ENCODE measurements at regions not wholly inside any gene's neighbourhood (a gene's known extent, or its start where the extent isn't known, plus 50 kb on each side); places are given as distances from the start of the nearest gene placed in this dataset.

DNA sequence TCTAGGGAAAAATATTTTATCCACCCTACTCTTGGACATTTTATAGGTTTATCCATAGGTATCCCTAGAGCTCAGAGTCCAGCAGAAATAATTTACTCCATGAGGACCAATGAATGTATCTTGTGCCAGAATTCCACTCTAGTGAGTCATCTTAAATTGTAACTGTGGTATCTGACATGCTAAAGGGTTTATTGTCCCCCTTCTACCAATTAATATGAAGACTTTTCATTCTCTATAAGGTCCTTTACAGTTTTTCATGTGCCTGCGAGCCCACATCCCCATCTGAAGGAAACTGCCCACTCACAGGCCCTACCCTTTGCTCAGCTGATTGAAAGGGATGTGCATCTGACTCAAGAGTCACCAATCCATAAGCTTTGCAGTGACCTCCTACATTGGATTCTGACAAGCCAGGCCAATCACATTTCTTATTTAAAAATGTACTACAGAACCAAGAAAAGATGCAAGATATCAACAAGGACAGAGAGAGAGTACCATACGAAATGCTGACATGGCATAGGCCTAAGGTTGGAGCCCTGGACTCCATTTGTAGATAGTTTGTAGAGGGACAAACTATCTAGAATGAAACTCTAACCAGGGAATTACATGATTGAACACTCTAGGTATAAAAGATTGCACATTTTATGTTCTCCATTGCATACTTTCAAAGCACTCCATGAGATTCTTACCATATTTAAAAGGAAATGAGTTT lies 93.4 kb upstream of the DEFB112 start:
- no peaks in the 10 kb centered on the region for H3K27me3 ChIP-seq (ENCODE audit: control insufficient read depth, insufficient read depth, low read length)
- H3K9me3 ChIP-seq (ENCODE audit: control insufficient read depth, insufficient read depth, low read length): no peaks in the 10 kb centered on the region
- H3K4me3 ChIP-seq (ENCODE audit: low read depth, low read length): no peak overlapping the region
- no peak overlapping the region for H3K27ac ChIP-seq (ENCODE audit: low read depth, low read length)
- no peaks in the 10 kb centered on the region for H3K36me3 ChIP-seq (ENCODE audit: control insufficient read depth, insufficient read depth, low read length)
- no peak overlapping the region for H3K9ac ChIP-seq (ENCODE audit: low read depth, low read length)
- H3K4me1 ChIP-seq (ENCODE audit: control insufficient read depth, insufficient read depth, low read length): no peaks in the 10 kb centered on the region

DNA sequence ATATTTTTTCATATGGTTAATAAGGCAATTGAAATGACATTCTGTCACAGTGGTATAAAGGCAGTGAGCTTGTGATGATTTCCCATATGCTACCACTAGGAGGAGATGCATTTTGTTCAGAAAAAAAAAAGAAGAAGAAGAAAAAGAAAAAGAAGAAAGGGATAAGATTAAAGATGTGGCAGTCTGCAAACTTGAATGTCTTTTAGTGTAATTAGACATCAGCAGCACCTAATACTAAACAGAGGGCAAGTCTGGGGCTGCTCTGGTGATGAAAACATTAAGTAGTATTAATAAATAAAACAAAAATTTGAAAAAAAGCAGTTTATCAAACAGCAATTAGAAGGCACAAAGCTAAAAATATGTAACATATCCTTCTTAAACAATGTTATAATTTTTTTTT lies 95.4 kb upstream of the DEFB112 start:
- H3K9me3 ChIP-seq (ENCODE audit: control insufficient read depth, insufficient read depth, low read length): no peaks in the 10 kb centered on the region
- no peak overlapping the region for H3K27ac ChIP-seq (ENCODE audit: low read depth, low read length)
- H3K4me3 ChIP-seq (ENCODE audit: low read depth, low read length): no peak overlapping the region
- no peaks in the 10 kb centered on the region for H3K36me3 ChIP-seq (ENCODE audit: control insufficient read depth, insufficient read depth, low read length)
- no peaks in the 10 kb centered on the region for H3K4me1 ChIP-seq (ENCODE audit: control insufficient read depth, insufficient read depth, low read length)
- no peak overlapping the region for H3K9ac ChIP-seq (ENCODE audit: low read depth, low read length)
- no peaks in the 10 kb centered on the region for H3K27me3 ChIP-seq (ENCODE audit: control insufficient read depth, insufficient read depth, low read length)

- Histone ChIP-seq H3K4me1 (ENCODE audit: control insufficient read depth, insufficient read depth, low read length) (no peaks in the 10 kb centered on the region), H3K27ac (ENCODE audit: low read depth, low read length) (no peak overlapping the region), H3K4me3 (ENCODE audit: low read depth, low read length) (no peak overlapping the region), H3K9me3 (ENCODE audit: control insufficient read depth, insufficient read depth, low read length) (no peaks in the 10 kb centered on the region), H3K27me3 (ENCODE audit: control insufficient read depth, insufficient read depth, low read length) (no peaks in the 10 kb centered on the region), H3K36me3 (ENCODE audit: control insufficient read depth, insufficient read depth, low read length) (no peaks in the 10 kb centered on the region), H3K9ac (ENCODE audit: low read depth, low read length) (no peak overlapping the region)
Measured at GRCh38 chr6:50147371-50147770, 97.6 kb upstream of the DEFB112 start.

DNA sequence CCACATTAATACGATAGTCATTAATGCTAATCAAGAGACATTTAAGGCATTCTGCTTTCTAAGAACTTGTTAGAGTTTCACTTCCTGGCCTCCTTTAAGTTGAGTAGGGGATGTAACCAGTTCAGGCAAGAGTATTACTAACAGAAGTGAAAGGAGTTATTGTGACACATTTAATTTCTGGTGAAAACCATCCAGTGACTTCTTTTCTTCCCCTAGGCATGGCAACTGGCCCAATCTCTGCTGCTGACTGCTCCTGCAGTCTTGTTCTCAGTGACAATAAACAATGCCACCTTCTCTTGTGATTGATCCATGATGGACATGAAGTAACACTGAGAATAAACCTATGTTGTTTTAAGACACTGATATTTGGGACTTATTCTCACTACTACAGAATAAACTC lies 130.9 kb upstream of the DEFB112 start:
- no peaks in the 10 kb centered on the region for H3K4me1 ChIP-seq (ENCODE audit: control insufficient read depth, insufficient read depth, low read length)
- H3K36me3 ChIP-seq (ENCODE audit: control insufficient read depth, insufficient read depth, low read length): no peaks in the 10 kb centered on the region
- no peaks in the 10 kb centered on the region for H3K27me3 ChIP-seq (ENCODE audit: control insufficient read depth, insufficient read depth, low read length)
- no peak overlapping the region for H3K9ac ChIP-seq (ENCODE audit: low read depth, low read length)
- no peak overlapping the region for H3K4me3 ChIP-seq (ENCODE audit: low read depth, low read length)
- H3K9me3 ChIP-seq (ENCODE audit: control insufficient read depth, insufficient read depth, low read length): no peaks in the 10 kb centered on the region
- no peak overlapping the region for H3K27ac ChIP-seq (ENCODE audit: low read depth, low read length)

- 0 out of 2 replicates have a peak, but pooled peaks cover 6% of the 10 kb centered on the region for H3K4me1 ChIP-seq (ENCODE audit: control insufficient read depth, insufficient read depth, low read length)
- no peak overlapping the region for H3K9ac ChIP-seq (ENCODE audit: low read depth, low read length)
- no peak overlapping the region for H3K4me3 ChIP-seq (ENCODE audit: low read depth, low read length)
- H3K36me3 ChIP-seq (ENCODE audit: control insufficient read depth, insufficient read depth, low read length): no peaks in the 10 kb centered on the region
- H3K9me3 ChIP-seq (ENCODE audit: control insufficient read depth, insufficient read depth, low read length): no peaks in the 10 kb centered on the region
- H3K27ac ChIP-seq (ENCODE audit: low read depth, low read length): no peak overlapping the region
- no peaks in the 10 kb centered on the region for H3K27me3 ChIP-seq (ENCODE audit: control insufficient read depth, insufficient read depth, low read length)
Measured at GRCh38 chr6:50185006-50185405, 135.3 kb upstream of the DEFB112 start.

DNA sequence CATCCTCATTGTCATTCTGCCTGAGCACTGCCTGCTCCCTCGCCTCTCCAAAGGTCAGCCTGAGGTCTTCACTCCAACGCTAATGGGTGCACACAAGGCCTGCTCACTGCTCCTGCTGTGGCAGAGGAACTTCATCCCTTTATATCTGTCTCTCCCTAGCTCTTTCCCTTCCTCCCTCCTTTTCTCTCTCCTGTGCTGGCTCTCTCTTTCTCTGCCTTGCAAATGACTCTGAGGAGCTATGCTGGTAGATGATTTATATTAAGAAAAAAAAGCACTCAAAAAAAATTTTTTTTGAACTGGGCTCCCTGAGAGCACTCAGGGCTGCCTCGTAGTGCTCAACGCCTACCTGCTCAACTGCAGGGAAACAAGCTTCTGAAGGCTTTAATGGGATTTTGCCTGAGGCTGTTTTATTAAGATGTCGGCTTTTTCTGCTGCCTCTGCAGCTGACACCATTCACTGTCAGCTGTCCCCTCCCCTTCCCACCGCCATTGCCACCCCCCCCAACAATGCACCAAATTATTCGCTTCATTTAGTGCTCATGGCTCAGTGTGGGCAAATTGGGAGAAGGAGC lies 137.7 kb upstream of the DEFB112 start:
- Histone ChIP-seq H3K27me3 (ENCODE audit: control insufficient read depth, insufficient read depth, low read length) (no peaks in the 10 kb centered on the region), H3K9ac (ENCODE audit: low read depth, low read length) (no peak overlapping the region), H3K4me1 (ENCODE audit: control insufficient read depth, insufficient read depth, low read length) (0 out of 2 replicates have a peak, but pooled peaks cover 6% of the 10 kb centered on the region), H3K36me3 (ENCODE audit: control insufficient read depth, insufficient read depth, low read length) (no peaks in the 10 kb centered on the region), H3K9me3 (ENCODE audit: control insufficient read depth, insufficient read depth, low read length) (no peaks in the 10 kb centered on the region), H3K27ac (ENCODE audit: low read depth, low read length) (no peak overlapping the region), H3K4me3 (ENCODE audit: low read depth, low read length) (no peak overlapping the region)

DNA sequence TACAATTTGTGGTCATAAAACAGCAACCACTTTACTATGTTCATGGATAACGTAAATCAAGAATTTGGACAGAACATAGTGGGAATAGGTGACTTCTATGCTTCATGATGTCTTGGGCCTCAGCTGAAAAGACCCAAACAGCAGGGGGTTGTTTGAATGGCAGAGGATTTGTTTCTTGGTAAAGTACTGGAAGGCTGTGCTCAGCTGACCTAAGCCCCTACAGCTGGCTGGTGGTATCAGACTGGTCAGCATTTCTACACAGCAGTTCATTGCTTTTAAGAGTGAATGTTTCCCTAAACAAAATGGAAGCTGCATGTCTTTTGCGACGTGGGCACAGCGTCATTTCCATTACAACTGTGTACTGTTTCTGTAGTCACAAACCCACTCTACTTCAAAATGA lies 148.5 kb upstream of the DEFB112 start:
- Histone ChIP-seq H3K9ac (ENCODE audit: low read depth, low read length) (no peak overlapping the region), H3K4me1 (ENCODE audit: control insufficient read depth, insufficient read depth, low read length) (peaks cover 20% of the 10 kb centered on the region), H3K36me3 (ENCODE audit: control insufficient read depth, insufficient read depth, low read length) (no peaks in the 10 kb centered on the region), H3K27ac (ENCODE audit: low read depth, low read length) (no peak overlapping the region), H3K4me3 (ENCODE audit: low read depth, low read length) (no peak overlapping the region), H3K27me3 (ENCODE audit: control insufficient read depth, insufficient read depth, low read length) (no peaks in the 10 kb centered on the region), H3K9me3 (ENCODE audit: control insufficient read depth, insufficient read depth, low read length) (no peaks in the 10 kb centered on the region)

GRCh38 chr6:50202766-50203165 lies 153.0 kb upstream of the DEFB112 start:
- Histone ChIP-seq H3K4me3 (ENCODE audit: low read depth, low read length) (no peak overlapping the region), H3K9ac (ENCODE audit: low read depth, low read length) (no peak overlapping the region), H3K27me3 (ENCODE audit: control insufficient read depth, insufficient read depth, low read length) (no peaks in the 10 kb centered on the region), H3K36me3 (ENCODE audit: control insufficient read depth, insufficient read depth, low read length) (no peaks in the 10 kb centered on the region), H3K4me1 (ENCODE audit: control insufficient read depth, insufficient read depth, low read length) (peaks cover 9% of the 10 kb centered on the region), H3K9me3 (ENCODE audit: control insufficient read depth, insufficient read depth, low read length) (no peaks in the 10 kb centered on the region), H3K27ac (ENCODE audit: low read depth, low read length) (no peak overlapping the region)

DNA sequence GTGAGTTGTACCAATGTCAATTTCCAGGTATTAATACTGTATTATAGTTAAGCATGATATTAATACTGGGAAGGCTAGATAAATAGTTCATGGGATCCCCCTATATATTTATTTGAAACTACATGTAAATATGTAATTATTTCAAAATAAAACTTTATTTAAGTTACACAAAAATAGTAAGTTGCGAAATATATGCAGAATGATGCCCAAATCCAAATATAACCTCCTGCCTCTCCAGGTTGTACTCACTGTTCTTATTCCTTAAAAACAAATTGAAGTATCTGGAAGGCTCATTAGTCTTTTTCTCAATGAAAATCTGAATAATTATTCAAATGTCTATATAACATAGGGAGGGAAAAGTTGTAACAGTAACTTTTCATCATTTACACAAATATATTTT lies 161.9 kb upstream of the DEFB112 start:
- Histone ChIP-seq H3K9ac (ENCODE audit: low read depth, low read length) (no peak overlapping the region), H3K9me3 (ENCODE audit: control insufficient read depth, insufficient read depth, low read length) (no peaks in the 10 kb centered on the region), H3K4me3 (ENCODE audit: low read depth, low read length) (no peak overlapping the region), H3K27me3 (ENCODE audit: control insufficient read depth, insufficient read depth, low read length) (no peaks in the 10 kb centered on the region), H3K36me3 (ENCODE audit: control insufficient read depth, insufficient read depth, low read length) (no peaks in the 10 kb centered on the region), H3K27ac (ENCODE audit: low read depth, low read length) (no peak overlapping the region), H3K4me1 (ENCODE audit: control insufficient read depth, insufficient read depth, low read length) (no peaks in the 10 kb centered on the region)

- Histone ChIP-seq H3K27ac (ENCODE audit: low read depth, low read length) (no peak overlapping the region), H3K4me1 (ENCODE audit: control insufficient read depth, insufficient read depth, low read length) (no peaks in the 10 kb centered on the region), H3K9ac (ENCODE audit: low read depth, low read length) (no peak overlapping the region), H3K9me3 (ENCODE audit: control insufficient read depth, insufficient read depth, low read length) (no peaks in the 10 kb centered on the region), H3K27me3 (ENCODE audit: control insufficient read depth, insufficient read depth, low read length) (no peaks in the 10 kb centered on the region), H3K36me3 (ENCODE audit: control insufficient read depth, insufficient read depth, low read length) (no peaks in the 10 kb centered on the region), H3K4me3 (ENCODE audit: low read depth, low read length) (no peak overlapping the region)
Measured at GRCh38 chr6:50213146-50213545, 163.4 kb upstream of the DEFB112 start.

DNA sequence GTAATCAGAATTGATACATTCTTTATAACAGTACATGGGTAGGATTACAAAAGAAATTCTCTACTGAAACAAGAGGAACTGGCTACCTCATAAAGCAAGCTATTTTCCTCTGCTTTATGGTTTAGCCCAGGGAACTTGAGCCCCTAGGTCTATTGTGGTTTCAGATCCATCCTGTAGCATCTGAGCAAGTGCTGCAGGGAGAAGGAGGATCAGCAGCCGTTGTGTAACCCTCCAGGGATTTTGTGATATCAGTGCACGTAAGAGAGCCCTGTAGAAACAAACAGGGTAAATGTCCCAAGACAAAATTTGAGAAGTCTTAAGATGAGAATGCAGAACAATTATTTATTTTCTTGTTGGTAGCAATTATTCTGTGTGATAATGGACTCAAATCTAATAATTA lies 165.2 kb upstream of the DEFB112 start:
- Histone ChIP-seq H3K36me3 (ENCODE audit: control insufficient read depth, insufficient read depth, low read length) (no peaks in the 10 kb centered on the region), H3K4me1 (ENCODE audit: control insufficient read depth, insufficient read depth, low read length) (no peaks in the 10 kb centered on the region), H3K27ac (ENCODE audit: low read depth, low read length) (no peak overlapping the region), H3K9me3 (ENCODE audit: control insufficient read depth, insufficient read depth, low read length) (no peaks in the 10 kb centered on the region), H3K27me3 (ENCODE audit: control insufficient read depth, insufficient read depth, low read length) (no peaks in the 10 kb centered on the region), H3K9ac (ENCODE audit: low read depth, low read length) (no peak overlapping the region), H3K4me3 (ENCODE audit: low read depth, low read length) (no peak overlapping the region)
